Testis (tissue), 2 donors: ENCODE measurements at regions not wholly inside any gene's neighbourhood (a gene's known extent, or its start where the extent isn't known, plus 50 kb on each side); places are given as distances from the start of the nearest gene placed in this dataset.

Experiments used
- POLR2A ChIP-seq: fragments of 450-650 bp; IDR thresholded peaks from one replicate; pipeline ENCODE4 v1.6.1; 2017; ENCODE audit warnings: antibody characterized with exemption, mild to moderate bottlenecking, moderate library complexity
- TF ChIP-seq, protein P1 (sequence below), 3 experiments: fragments of 450-650 bp in 2 of 3; fragments of 200-600 bp in 1 of 3; sonication (generic) in 1 of 3; IDR thresholded peaks; one replicate each; pipeline ENCODE4 v1.5.1; 2016 to 2019; ENCODE audit warnings: antibody characterized with exemption in 3 of 3, mild to moderate bottlenecking in 2 of 3, moderate library complexity in 1 of 3

DNA sequence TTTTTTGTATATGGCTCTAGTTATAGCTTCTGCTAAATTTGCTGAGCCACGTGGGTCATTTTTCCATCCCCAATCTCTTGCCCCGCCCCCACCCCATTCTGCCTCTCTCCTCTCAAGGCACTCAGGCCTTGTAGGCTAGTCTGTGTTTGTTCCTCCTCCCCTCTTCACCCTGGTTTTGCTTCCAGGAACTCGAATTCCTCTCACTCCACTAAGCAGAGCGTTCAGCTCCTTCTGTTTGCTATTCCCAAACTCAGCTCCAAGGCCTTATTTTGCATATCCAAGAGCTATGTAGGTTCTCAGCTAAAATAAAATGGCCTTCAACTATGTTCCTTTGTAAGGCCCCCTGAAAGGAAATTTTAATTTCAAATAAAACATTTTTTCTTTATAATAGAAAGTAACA is 1293.7 kb downstream of the EPHA7 start:
- TF ChIP-seq, protein P1, sequence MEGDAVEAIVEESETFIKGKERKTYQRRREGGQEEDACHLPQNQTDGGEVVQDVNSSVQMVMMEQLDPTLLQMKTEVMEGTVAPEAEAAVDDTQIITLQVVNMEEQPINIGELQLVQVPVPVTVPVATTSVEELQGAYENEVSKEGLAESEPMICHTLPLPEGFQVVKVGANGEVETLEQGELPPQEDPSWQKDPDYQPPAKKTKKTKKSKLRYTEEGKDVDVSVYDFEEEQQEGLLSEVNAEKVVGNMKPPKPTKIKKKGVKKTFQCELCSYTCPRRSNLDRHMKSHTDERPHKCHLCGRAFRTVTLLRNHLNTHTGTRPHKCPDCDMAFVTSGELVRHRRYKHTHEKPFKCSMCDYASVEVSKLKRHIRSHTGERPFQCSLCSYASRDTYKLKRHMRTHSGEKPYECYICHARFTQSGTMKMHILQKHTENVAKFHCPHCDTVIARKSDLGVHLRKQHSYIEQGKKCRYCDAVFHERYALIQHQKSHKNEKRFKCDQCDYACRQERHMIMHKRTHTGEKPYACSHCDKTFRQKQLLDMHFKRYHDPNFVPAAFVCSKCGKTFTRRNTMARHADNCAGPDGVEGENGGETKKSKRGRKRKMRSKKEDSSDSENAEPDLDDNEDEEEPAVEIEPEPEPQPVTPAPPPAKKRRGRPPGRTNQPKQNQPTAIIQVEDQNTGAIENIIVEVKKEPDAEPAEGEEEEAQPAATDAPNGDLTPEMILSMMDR (IDR thresholded peaks at IDR 0.05), result no peak
- TF ChIP-seq POLR2A, result no peak
